ENCODE measurements at regions not wholly inside any gene's neighbourhood (a gene's known extent, or its start where the extent isn't known, plus 50 kb on each side); places are given as distances from the start of the nearest gene placed in this dataset.

- no peak for DNase-seq (ENCODE audit: extremely low read depth, low read depth)
Observed at GRCh38 chr22:48319321-48320047, 1508.2 kb downstream of the BRD1 start.

DNA sequence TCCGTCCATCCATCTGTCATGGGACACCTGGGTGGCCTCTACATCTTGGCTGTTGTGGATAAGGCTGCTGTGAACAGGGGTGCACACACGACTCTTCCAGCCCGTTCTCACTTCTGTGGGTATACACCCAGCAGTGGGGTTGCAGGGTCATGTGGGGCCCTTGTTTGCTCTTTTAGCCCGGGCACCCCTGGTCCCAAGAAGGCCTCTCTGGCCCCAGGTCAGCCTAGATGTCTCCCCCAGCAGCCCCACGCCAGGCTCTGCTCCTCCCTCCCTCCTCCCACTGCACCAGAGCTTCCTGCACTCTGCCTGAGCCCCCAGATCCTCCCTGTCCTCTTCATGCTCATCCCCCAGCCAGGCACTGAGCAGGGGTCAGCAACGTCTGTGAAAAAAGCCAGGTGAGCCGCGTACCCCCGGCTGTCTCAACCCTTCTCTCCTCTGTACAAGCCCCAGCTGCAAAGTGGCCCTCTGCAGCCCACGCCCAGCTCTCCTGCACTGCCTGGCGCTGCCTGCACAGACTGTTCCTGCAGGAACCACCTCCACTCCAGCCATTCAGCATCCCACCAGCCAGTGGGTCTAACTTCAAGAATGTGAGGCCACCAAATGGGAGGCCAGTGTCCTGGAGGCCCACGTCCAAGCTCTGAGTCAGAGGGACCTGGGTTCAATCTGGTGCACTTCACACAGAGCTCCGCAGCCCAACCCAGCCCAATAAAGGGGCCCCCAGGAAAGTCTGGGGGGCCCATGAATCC lies 1508.9 kb downstream of the BRD1 start:
- TF ChIP-seq, protein P1, sequence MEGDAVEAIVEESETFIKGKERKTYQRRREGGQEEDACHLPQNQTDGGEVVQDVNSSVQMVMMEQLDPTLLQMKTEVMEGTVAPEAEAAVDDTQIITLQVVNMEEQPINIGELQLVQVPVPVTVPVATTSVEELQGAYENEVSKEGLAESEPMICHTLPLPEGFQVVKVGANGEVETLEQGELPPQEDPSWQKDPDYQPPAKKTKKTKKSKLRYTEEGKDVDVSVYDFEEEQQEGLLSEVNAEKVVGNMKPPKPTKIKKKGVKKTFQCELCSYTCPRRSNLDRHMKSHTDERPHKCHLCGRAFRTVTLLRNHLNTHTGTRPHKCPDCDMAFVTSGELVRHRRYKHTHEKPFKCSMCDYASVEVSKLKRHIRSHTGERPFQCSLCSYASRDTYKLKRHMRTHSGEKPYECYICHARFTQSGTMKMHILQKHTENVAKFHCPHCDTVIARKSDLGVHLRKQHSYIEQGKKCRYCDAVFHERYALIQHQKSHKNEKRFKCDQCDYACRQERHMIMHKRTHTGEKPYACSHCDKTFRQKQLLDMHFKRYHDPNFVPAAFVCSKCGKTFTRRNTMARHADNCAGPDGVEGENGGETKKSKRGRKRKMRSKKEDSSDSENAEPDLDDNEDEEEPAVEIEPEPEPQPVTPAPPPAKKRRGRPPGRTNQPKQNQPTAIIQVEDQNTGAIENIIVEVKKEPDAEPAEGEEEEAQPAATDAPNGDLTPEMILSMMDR (IDR thresholded peaks at IDR 0.05; ENCODE audit: low read depth, low read length) = no peak
- no peak for DNase-seq (ENCODE audit: extremely low read depth, low read depth)

More at GRCh38 chr22:48319321-48320047, 1508.2 kb downstream of the BRD1 start:
- TF ChIP-seq, protein P1 (IDR thresholded peaks at IDR 0.05; ENCODE audit: low read depth, low read length) = no peak

DNA sequence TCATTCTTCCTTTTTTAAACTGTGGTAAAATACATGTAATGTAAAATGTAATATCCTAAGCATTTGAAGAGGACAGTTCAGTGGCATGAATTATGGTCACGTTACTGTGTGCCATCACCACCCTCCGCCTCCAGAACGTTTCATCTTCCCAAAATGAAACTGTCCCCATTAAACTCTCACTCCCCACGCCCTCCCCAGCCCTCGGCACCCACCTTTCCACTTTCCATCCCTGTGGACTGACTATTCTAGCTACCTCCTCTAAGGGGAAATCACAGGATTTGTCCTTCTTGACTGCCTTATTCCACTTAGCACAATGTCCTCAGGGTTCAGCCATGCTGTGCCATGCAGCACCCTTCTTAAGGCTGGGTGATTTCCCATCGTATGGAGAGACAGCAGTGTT lies 1509.5 kb downstream of the BRD1 start:
- TF ChIP-seq, protein P1 (IDR thresholded peaks at IDR 0.05; ENCODE audit: low read depth, low read length) = no peak
- no peak for DNase-seq (ENCODE audit: extremely low read depth, low read depth)

DNA sequence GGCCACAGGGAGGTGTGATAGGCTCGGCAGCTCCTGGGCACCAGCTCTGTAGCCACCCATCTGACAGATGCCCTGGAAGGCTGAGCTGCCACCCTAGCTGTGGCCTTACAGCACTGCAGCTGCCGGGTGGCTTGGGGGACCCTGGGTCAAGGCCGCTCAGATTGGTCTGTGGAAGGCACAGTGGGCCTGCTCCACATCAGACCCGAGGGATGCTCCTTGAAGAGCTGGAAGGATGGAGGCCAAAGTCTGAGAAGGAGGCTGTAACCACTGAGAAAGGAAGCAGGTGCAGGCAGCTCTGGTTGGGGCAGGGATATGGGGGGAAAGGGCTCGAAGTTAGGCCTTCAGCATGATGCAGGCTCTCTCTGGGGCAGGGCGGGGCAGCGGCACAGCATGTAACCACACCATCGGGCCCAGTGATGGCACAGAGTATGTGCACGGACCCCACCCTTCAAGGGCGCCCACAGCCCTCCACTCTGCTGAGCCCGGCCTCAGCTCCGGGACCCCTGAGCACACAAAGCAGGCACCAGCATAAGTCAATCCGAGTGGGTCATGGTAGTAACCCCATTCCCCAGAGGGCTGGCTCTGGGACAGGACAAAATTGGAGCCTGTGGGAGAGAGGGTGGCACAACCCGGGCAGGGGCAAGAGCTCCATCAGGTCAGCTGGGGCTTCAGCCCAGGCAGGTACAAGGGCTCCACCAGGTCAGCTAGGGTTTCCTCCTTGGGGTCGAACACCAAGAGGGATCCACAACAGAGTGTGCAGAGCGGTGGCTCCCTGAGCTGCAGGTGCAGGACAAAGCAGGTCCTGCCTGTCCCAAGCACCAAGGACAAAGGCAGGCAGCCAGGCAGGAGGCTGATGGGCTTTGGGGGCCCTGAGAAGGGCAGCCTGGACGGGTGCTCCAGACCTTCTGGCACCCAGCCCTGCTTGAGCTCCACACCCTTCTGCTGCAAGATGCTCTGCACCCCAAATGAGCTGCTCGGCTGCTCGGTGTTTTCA lies 1511.1 kb downstream of the BRD1 start:
- no peak for DNase-seq (ENCODE audit: extremely low read depth, low read depth)
- TF ChIP-seq, protein P1 (IDR thresholded peaks at IDR 0.05; ENCODE audit: low read depth, low read length) = no peak

GRCh38 chr22:48315439-48316256 lies 1512.0 kb downstream of the BRD1 start:
- no peak for DNase-seq (ENCODE audit: extremely low read depth, low read depth)

GRCh38 chr22:48314073-48314472 lies 1513.6 kb downstream of the BRD1 start:
- TF ChIP-seq, protein P1 (IDR thresholded peaks at IDR 0.05; ENCODE audit: low read depth, low read length) = no peak
- no peak for DNase-seq (ENCODE audit: extremely low read depth, low read depth)

More at GRCh38 chr22:48315439-48316256, 1512.0 kb downstream of the BRD1 start:
- TF ChIP-seq, protein P1 (IDR thresholded peaks at IDR 0.05; ENCODE audit: low read depth, low read length) = no peak
